ENCODE measurements at regions not wholly inside any gene's neighbourhood (a gene's known extent, or its start where the extent isn't known, plus 50 kb on each side); places are given as distances from the start of the nearest gene placed in this dataset.
"Not testable (repeated sequence)": the region's sequence is repeated elsewhere in the genome, so short reads cannot be mapped to it uniquely, and the experiment has no call there.

GRCh38 chr17:68097161-68097805 is 61.7 kb downstream of the KPNA2 start:
- TF ChIP-seq, protein P1, sequence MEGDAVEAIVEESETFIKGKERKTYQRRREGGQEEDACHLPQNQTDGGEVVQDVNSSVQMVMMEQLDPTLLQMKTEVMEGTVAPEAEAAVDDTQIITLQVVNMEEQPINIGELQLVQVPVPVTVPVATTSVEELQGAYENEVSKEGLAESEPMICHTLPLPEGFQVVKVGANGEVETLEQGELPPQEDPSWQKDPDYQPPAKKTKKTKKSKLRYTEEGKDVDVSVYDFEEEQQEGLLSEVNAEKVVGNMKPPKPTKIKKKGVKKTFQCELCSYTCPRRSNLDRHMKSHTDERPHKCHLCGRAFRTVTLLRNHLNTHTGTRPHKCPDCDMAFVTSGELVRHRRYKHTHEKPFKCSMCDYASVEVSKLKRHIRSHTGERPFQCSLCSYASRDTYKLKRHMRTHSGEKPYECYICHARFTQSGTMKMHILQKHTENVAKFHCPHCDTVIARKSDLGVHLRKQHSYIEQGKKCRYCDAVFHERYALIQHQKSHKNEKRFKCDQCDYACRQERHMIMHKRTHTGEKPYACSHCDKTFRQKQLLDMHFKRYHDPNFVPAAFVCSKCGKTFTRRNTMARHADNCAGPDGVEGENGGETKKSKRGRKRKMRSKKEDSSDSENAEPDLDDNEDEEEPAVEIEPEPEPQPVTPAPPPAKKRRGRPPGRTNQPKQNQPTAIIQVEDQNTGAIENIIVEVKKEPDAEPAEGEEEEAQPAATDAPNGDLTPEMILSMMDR (IDR thresholded peaks at IDR 0.05; ENCODE audit: control insufficient read depth, extremely low read depth, insufficient read depth) = no peak

DNA sequence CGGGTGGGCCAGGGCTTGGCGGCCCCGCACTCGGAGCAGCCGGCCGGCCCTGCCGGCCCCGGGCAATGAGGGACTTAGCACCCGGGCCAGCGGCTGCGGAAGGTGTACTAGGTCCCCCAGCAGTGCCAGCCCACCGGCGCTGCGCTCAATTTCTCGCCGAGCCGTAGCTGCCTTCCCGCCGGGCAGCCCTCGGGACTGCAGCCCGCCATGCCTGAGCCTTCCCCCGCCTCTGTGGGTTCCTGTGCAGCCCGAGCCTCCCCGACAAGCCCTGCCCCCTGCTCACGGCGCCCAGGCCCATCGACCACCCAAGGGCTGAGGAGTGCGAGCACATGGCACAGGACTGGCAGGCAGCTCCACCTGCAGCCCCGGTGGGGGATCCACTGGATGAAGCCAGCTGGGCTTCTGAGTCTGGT is 63.8 kb downstream of the KPNA2 start:
- not testable (repeated sequence) for H3K4me3 ChIP-seq (ENCODE audit: low read depth, low read length)

More at GRCh38 chr17:68097161-68097805, 61.7 kb downstream of the KPNA2 start:
- no peak overlapping the region for H3K4me3 ChIP-seq (ENCODE audit: low read depth, low read length)
- DNase-seq (ENCODE audit: low read depth) = no peak

GRCh38 chr17:68100000-68100641 is 64.6 kb downstream of the KPNA2 start:
- TF ChIP-seq, protein P1 (IDR thresholded peaks at IDR 0.05; ENCODE audit: control insufficient read depth, extremely low read depth, insufficient read depth) = no peak
- no peak for DNase-seq (ENCODE audit: low read depth)
- H3K4me3 ChIP-seq (ENCODE audit: low read depth, low read length) = no peak overlapping the region

More for the DNA sequence above, 63.8 kb downstream of the KPNA2 start:
- not testable (repeated sequence) for DNase-seq (ENCODE audit: low read depth)

- peak overlapping the region; percentile 69 for H3K4me3 ChIP-seq (ENCODE audit: low read depth, low read length)
- TF ChIP-seq, protein P1 (IDR thresholded peaks at IDR 0.05; ENCODE audit: control insufficient read depth, extremely low read depth, insufficient read depth) = no peak
- DNase-seq (ENCODE audit: low read depth) = peak; percentile 82
Observed at GRCh38 chr17:68101075-68101986, 65.8 kb downstream of the KPNA2 start.

GRCh38 chr17:68101987-68102314 is 66.4 kb downstream of the KPNA2 start:
- H3K4me3 ChIP-seq (ENCODE audit: low read depth, low read length) = peak overlapping the region; percentile 69
- TF ChIP-seq, protein P1 (IDR thresholded peaks at IDR 0.05; ENCODE audit: control insufficient read depth, extremely low read depth, insufficient read depth) = no peak
- no peak for DNase-seq (ENCODE audit: low read depth)

- TF ChIP-seq, protein P1 (IDR thresholded peaks at IDR 0.05; ENCODE audit: control insufficient read depth, extremely low read depth, insufficient read depth) = no peak
- no peak for DNase-seq (ENCODE audit: low read depth)
- peak overlapping the region; percentile 69 for H3K4me3 ChIP-seq (ENCODE audit: low read depth, low read length)
Observed at GRCh38 chr17:68102318-68102758, 66.8 kb downstream of the KPNA2 start.

DNA sequence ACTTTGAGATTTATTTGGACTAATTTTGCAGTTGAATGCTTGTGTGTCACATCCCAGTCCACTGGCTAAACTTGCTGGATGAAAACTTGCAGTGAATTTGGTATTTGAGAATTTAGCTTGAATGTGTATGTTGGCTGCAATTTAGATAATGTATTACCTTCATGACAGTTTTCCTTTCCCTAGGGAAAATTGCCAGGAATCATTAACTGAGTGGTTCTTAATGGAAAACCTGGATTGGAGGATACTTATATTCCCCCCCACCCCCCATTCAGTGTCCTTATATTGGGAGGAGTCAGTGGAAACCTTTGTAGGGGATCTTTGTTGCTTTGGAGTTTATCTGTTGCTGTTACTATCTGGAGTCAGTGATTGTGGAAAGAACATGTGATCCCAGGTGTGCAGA is 67.6 kb downstream of the KPNA2 start:
- TF ChIP-seq, protein P1 (IDR thresholded peaks at IDR 0.05; ENCODE audit: control insufficient read depth, extremely low read depth, insufficient read depth) = no peak
- peak overlapping the region; percentile 69 for H3K4me3 ChIP-seq (ENCODE audit: low read depth, low read length)
- no peak for DNase-seq (ENCODE audit: low read depth)
